HepG2 (cell line): ENCODE measurements at regions not wholly inside any gene's neighbourhood (a gene's known extent, or its start where the extent isn't known, plus 50 kb on each side); places are given as distances from the start of the nearest gene placed in this dataset.
A peak's percentile ranks its signal among the peaks of the same experiment; 100 is the strongest.

Source experiments
- AHR ChIP-seq: IDR thresholded peaks from 2 replicates; pipeline ENCODE4 v1.6.1; 2018; ENCODE audit warnings: missing genetic modification reagents, missing compliant biosample characterization
- BCL6 ChIP-seq: IDR thresholded peaks from 2 replicates; pipeline ENCODE4 v1.6.1; 2016; ENCODE audit warnings: missing genetic modification reagents, missing compliant biosample characterization
- FOXA3 ChIP-seq: IDR thresholded peaks from 2 replicates; pipeline ENCODE4 v1.6.1; 2016; ENCODE audit warnings: missing genetic modification reagents, missing compliant biosample characterization
- HIVEP1 ChIP-seq: sonication (generic); formaldehyde crosslinking; IDR thresholded peaks from 2 replicates; pipeline ENCODE4 v1.4.0; 2020; ENCODE audit warnings: mild to moderate bottlenecking, missing genetic modification reagents
- HOMEZ ChIP-seq: IDR thresholded peaks from 2 replicates; pipeline ENCODE4 v1.6.1; 2016; ENCODE audit warnings: low read depth
- KLF16 ChIP-seq, 2 experiments: sonication (generic) in 1 of 2; formaldehyde crosslinking in 1 of 2; IDR thresholded peaks; 2 replicates each; pipeline versions ENCODE4 v1.6.1 to v1.8.0; 2016 to 2023; ENCODE audit warnings: missing genetic modification reagents in 2 of 2, missing compliant biosample characterization in 1 of 2
- MAFF ChIP-seq: IDR thresholded peaks from 2 replicates; pipeline ENCODE4 v1.6.1; 2011; ENCODE audit warnings: low read depth, low read length, improper control_type of control experiment
- NCOA2 ChIP-seq: sonication (generic); formaldehyde crosslinking; IDR thresholded peaks from 2 replicates; pipeline ENCODE4 v1.8.0; 2022; ENCODE audit warnings: inconsistent platforms
- NR2F6 ChIP-seq, 2 experiments: IDR thresholded peaks; 2 replicates each; pipeline ENCODE4 v1.6.1; 2016; ENCODE audit warnings: antibody characterized with exemption in 1 of 2, mild to moderate bottlenecking in 1 of 2
- PATZ1 ChIP-seq: sonication (generic); formaldehyde crosslinking; IDR thresholded peaks from 2 replicates; pipeline ENCODE4 v1.4.0; 2020; ENCODE audit warnings: missing genetic modification reagents
- PRPF4 ChIP-seq: fragments of 200-400 bp; formaldehyde crosslinking; IDR thresholded peaks from 2 replicates; pipeline ENCODE4 v1.6.1; 2016; ENCODE audit warnings: low read length, low read depth; ENCODE audit not compliant: poor library complexity, severe bottlenecking
- RBM22 ChIP-seq: fragments of 200-400 bp; formaldehyde crosslinking; optimal IDR thresholded peaks from 2 replicates; pipeline ENCODE3; 2017; ENCODE audit warnings: mild to moderate bottlenecking, low read length, moderate library complexity
- SAP130 ChIP-seq: IDR thresholded peaks from 2 replicates; pipeline ENCODE4 v1.6.1; 2016; ENCODE audit warnings: low read depth
- SOX13 ChIP-seq, 3 experiments: fragments of 450-650 bp in 1 of 3; sonication (generic) in 1 of 3; formaldehyde crosslinking in 1 of 3; IDR thresholded peaks in 2 of 3; conservative IDR thresholded peaks in 1 of 3; 2 replicates each; pipeline versions ENCODE4 v1.5.0 to v1.6.1; 2016 to 2020; ENCODE audit warnings: antibody characterized with exemption in 1 of 3, mild to moderate bottlenecking in 1 of 3, missing compliant biosample characterization in 1 of 3, missing genetic modification reagents in 1 of 3, moderate library complexity in 1 of 3
- THAP9 ChIP-seq: sonication (generic); formaldehyde crosslinking; IDR thresholded peaks from 2 replicates; pipeline ENCODE4; 2020; ENCODE audit warnings: missing genetic modification reagents, mild to moderate bottlenecking, borderline replicate concordance
- ZBTB38 ChIP-seq: sonication (generic); formaldehyde crosslinking; IDR thresholded peaks from 2 replicates; pipeline ENCODE4 v1.5.1; 2020; ENCODE audit warnings: mild to moderate bottlenecking, missing genetic modification reagents
- ZNF263 ChIP-seq: sonication (generic); formaldehyde crosslinking; IDR thresholded peaks from 2 replicates; pipeline ENCODE4 v1.4.0; 2020; ENCODE audit warnings: missing genetic modification reagents
- ZNF292 ChIP-seq: sonication (generic); formaldehyde crosslinking; IDR thresholded peaks from 2 replicates; pipeline ENCODE4 v1.8.1; 2022; ENCODE audit warnings: mild to moderate bottlenecking, low read depth, missing genetic modification reagents, borderline replicate concordance
- ZNF326 ChIP-seq: sonication (generic); formaldehyde crosslinking; IDR thresholded peaks from 2 replicates; pipeline ENCODE4 v1.4.0; 2020; ENCODE audit warnings: missing genetic modification reagents, borderline replicate concordance
- ZNF382 ChIP-seq: sonication (generic); formaldehyde crosslinking; IDR thresholded peaks from 2 replicates; pipeline ENCODE4 v1.5.0; 2020; ENCODE audit warnings: missing genetic modification reagents, mild to moderate bottlenecking, borderline replicate concordance
- ZNF580 ChIP-seq: IDR thresholded peaks from 2 replicates; pipeline ENCODE4 v1.6.1; 2016; ENCODE audit warnings: low read depth, borderline replicate concordance
- ZNF616 ChIP-seq: sonication (generic); formaldehyde crosslinking; IDR thresholded peaks from 2 replicates; pipeline ENCODE4 v1.5.0; 2020; ENCODE audit warnings: low read depth, mild to moderate bottlenecking, missing genetic modification reagents

GRCh38 chr17:72392056-72393010 is 271.5 kb downstream of the SOX9 start (continued):
- TF ChIP-seq SOX13 (IDR thresholded peaks at IDR 0.05) (no peak), SOX13 (CRISPR knock-in tag; conservative IDR thresholded peaks at IDR 0.05 in 1 of 2, IDR thresholded peaks at IDR 0.05 in 1 of 2) (peak in 1 of 2 experiments; percentile 39; a peak in 1 of 4 replicates), SAP130 (no peak), PRPF4 (peak; percentile 43), AHR (CRISPR knock-in tag) (no peak), ZNF263 (peak; percentile 86), ZBTB38 (peak; percentile 95), NCOA2 (CRISPR knock-in tag) (peak; percentile 35; the same call in 1 of the 2 replicates), ZNF580 (CRISPR knock-in tag) (0 out of 2 replicates have a peak, but pooled peaks have one; percentile 33), ZNF292 (CRISPR knock-in tag) (no peak; the same call in 1 of the 2 replicates), ZNF616 (CRISPR knock-in tag) (no peak), BCL6 (CRISPR knock-in tag) (peak; percentile 78), HIVEP1 (CRISPR knock-in tag) (no peak), FOXA3 (CRISPR knock-in tag) (0 out of 2 replicates have a peak, but pooled peaks have one; percentile 12), KLF16 (CRISPR knock-in tag; IDR thresholded peaks at IDR 0.05) (peak in 1 of 2 experiments; percentile 30; a peak in 1 of 4 replicates), THAP9 (no peak), PATZ1 (CRISPR knock-in tag) (peak; percentile 55; the same call in 1 of the 2 replicates), NR2F6 (IDR thresholded peaks at IDR 0.05) (no peak), NR2F6 (CRISPR knock-in tag; IDR thresholded peaks at IDR 0.05) (peak; percentile 45; the same call in 1 of the 2 replicates), HOMEZ (CRISPR knock-in tag) (peak; percentile 28; the same call in 1 of the 2 replicates), ZNF382 (CRISPR knock-in tag) (no peak), RBM22 (peak; percentile 17), ZNF326 (CRISPR knock-in tag) (no peak), MAFF (peak; percentile 62)
